ENCODE measurements at regions not wholly inside any gene's neighbourhood (a gene's known extent, or its start where the extent isn't known, plus 50 kb on each side); places are given as distances from the start of the nearest gene placed in this dataset.
A peak's percentile ranks its signal among the peaks of the same experiment; 100 is the strongest.

GRCh38 chr11:95503047-95503446 lies 272.0 kb upstream of the SESN3 start:
- peak in 1 of 2 donors; percentile 61 for DNase-seq (ENCODE audit: low read depth in 1 of 2, low spot score in 1 of 2)
- Histone ChIP-seq H3K36me3 (no peaks in the 10 kb centered on the region), H3K4me3 (no peak overlapping the region), H3K4me1 (ENCODE audit: low read depth) (peaks cover 7% of the 10 kb centered on the region), H3K27me3 (no peaks in the 10 kb centered on the region), H3K27ac (no peak overlapping the region), H3K9me3 (ENCODE audit: low read depth) (no peaks in the 10 kb centered on the region)
- TF ChIP-seq CTCF (IDR thresholded peaks at IDR 0.05; ENCODE audit: low read depth, low read length): no peak

GRCh38 chr11:95502522-95502921 lies 271.5 kb upstream of the SESN3 start:
- Histone ChIP-seq H3K9me3 (ENCODE audit: low read depth) (no peaks in the 10 kb centered on the region), H3K4me3 (no peak overlapping the region), H3K27ac (no peak overlapping the region), H3K27me3 (no peaks in the 10 kb centered on the region), H3K36me3 (no peaks in the 10 kb centered on the region), H3K4me1 (ENCODE audit: low read depth) (peaks cover 7% of the 10 kb centered on the region)
- DNase-seq (ENCODE audit: low read depth in 1 of 2, low spot score in 1 of 2): no peak
- TF ChIP-seq CTCF (IDR thresholded peaks at IDR 0.05; ENCODE audit: low read depth, low read length): no peak

GRCh38 chr11:95501761-95502266 lies 270.8 kb upstream of the SESN3 start:
- TF ChIP-seq CTCF (IDR thresholded peaks at IDR 0.05; ENCODE audit: low read depth, low read length): no peak
- Histone ChIP-seq H3K9me3 (ENCODE audit: low read depth) (no peaks in the 10 kb centered on the region), H3K36me3 (no peaks in the 10 kb centered on the region), H3K4me3 (no peak overlapping the region), H3K27me3 (no peaks in the 10 kb centered on the region), H3K27ac (no peak overlapping the region), H3K4me1 (ENCODE audit: low read depth) (peaks cover 7% of the 10 kb centered on the region)
- DNase-seq (ENCODE audit: low read depth in 1 of 2, low spot score in 1 of 2): no peak

- Histone ChIP-seq H3K4me3 (no peak overlapping the region), H3K27ac (no peak overlapping the region), H3K4me1 (ENCODE audit: low read depth) (peaks cover 7% of the 10 kb centered on the region), H3K27me3 (no peaks in the 10 kb centered on the region), H3K36me3 (no peaks in the 10 kb centered on the region), H3K9me3 (ENCODE audit: low read depth) (no peaks in the 10 kb centered on the region)
- TF ChIP-seq CTCF (IDR thresholded peaks at IDR 0.05; ENCODE audit: low read depth, low read length): no peak
- no peak for DNase-seq (ENCODE audit: low read depth in 1 of 2, low spot score in 1 of 2)
Measured at GRCh38 chr11:95500466-95500865, 269.5 kb upstream of the SESN3 start.

GRCh38 chr11:95499516-95500135 lies 268.6 kb upstream of the SESN3 start:
- TF ChIP-seq CTCF (IDR thresholded peaks at IDR 0.05; ENCODE audit: low read depth, low read length): no peak
- Histone ChIP-seq H3K4me1 (ENCODE audit: low read depth) (peaks cover 7% of the 10 kb centered on the region), H3K27me3 (no peaks in the 10 kb centered on the region), H3K4me3 (no peak overlapping the region), H3K36me3 (no peaks in the 10 kb centered on the region), H3K27ac (no peak overlapping the region), H3K9me3 (ENCODE audit: low read depth) (no peaks in the 10 kb centered on the region)
- peak in 1 of 2 donors; percentile 26 for DNase-seq (ENCODE audit: low read depth in 1 of 2, low spot score in 1 of 2)
